Superior temporal gyrus (tissue), 1 donor: ENCODE measurements at regions not wholly inside any gene's neighbourhood (a gene's known extent, or its start where the extent isn't known, plus 50 kb on each side); places are given as distances from the start of the nearest gene placed in this dataset.

ENCODE experiments used
- DNase-seq: peaks from one replicate; pipeline ENCODE4 v3.0.0-alpha.2; 2016; ENCODE audit errors: extremely low spot score

DNA sequence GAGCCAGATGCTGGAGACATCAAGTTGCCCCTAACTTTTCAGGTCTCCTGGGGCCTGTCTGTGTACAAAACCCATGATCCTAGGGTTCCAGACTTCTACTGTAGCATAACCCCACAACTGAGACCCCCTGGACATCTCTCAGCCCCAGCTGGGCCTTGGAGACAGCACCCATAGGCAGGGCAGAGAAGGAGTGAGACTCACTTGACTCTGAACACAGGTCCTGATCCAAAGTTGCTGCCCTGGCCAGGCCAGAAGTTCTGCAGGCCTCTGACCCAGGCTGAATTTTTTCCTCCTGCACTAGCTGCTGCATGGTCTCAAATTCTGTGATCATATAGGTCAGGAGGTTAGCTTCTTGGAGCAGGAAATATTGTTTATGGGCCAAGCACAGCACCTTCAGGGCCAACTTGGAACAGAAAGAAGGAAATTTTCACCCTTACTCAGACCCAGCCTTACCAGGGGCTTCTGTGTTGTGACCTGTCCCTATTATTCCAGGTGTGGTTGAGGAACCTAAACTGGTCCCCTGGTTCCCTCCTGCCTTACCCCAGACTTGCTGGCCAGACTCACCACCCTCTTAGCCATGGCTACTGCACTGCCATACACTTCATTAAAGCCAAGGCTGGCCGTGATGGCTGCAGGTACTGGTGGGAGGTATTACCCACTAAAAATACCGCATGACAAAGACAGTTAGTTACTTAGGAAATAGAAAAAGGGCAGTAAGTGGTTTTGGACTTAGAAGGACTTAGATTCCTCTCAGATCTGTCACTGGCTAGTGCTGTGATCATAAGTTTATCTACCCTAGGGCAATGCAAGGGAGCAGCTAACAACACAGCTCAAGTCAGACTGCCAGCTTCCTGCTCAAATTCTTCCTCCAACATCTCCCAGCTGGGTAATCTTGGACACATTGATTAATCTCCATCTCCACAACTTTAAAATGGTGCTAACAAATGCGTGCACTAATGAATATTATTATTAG is 2180.1 kb downstream of the TP53TG3F start:
- no peak for DNase-seq

DNA sequence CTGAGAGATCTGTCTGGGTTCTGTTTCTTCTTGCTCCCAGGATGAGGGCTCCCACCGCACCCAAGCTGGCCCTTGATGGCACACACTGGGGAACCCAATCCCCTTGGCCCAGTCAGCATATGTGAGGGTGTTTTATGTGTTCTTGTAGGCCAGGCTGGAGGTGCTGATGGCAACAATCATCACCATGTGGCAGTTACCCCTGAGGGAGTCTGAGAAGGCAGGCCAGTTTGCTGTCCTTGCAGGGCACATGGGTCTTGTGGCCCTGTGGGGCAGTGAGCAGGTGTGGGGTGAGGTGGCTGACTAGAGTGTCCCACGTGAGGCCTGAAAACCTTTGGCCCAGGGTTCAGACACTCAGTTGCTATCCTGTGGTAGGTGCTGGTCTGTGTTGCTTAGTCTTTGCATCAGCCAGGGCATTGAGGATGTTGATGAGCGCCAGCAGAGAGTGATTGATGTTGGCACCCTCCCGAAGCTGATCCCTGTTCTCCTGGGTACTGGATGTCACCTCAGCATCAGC is 2183.0 kb downstream of the TP53TG3F start:
- DNase-seq = no peak

DNA sequence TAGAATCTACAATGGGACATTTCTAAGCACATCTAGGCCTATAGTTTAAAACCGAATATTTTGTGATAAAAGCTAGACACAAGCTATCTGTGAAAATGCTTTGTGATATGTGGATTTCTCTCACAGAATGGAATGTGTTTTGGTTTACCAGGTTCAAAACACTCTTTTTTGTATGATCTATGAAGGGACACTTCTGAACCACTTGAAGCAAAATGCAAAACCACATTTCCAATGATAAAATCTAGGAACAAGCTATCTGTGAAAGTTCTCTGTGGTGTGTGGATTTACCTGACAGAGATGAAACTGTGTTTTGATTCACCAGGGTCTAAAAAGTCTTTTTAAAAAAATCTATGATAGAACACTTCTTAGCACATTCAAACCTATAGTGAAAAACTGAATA is 2192.4 kb downstream of the TP53TG3F start:
- DNase-seq = no peak

DNA sequence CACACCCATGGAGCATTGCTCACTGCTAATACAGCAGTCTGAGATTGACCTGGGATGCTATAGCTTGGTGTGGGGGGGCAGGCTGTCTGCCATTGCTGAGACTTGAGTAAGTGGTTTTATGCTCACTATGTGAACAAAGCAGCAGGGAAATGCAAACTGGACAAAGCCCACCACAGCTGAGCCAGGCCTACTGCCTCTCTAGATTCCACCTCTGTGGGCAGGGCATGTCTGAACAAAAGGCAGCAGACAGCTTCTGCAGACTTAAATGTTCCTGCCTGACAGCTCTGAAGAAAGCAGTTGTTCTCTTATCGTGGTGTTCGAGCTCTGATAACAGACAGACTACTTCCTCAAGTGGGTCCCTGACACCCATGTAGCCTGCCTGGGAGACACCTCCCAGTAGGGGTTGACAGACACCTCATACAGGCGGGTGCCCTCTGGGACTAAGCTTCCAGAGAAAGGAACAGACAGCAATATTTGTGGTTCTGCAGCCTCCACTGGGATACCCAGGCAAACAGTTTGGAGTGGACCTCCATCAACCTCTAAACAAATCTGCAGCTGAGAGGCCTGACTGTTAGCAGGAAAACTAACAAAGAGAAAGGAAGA is 2204.8 kb downstream of the TP53TG3F start:
- no peak for DNase-seq

DNA sequence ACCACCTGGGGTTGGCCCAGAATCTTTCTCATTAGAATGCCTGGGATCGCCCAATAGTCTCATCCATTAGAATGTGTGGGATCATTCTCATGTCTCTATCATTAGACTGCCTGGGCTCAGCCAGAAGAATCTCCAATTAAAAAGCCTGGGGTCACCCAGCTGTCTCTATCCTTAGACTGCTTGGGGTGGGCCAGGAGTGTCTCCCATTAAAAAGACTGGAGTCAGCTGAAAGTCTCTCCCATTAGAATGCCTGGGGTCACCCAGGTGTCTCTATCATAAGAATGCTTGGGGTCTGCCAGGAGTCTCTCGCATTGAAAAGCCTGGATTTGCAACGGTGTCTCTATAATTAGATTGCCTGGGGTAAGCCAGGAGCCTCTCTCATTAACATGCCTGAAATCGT is 2225.7 kb downstream of the TP53TG3F start:
- DNase-seq = no peak

DNA sequence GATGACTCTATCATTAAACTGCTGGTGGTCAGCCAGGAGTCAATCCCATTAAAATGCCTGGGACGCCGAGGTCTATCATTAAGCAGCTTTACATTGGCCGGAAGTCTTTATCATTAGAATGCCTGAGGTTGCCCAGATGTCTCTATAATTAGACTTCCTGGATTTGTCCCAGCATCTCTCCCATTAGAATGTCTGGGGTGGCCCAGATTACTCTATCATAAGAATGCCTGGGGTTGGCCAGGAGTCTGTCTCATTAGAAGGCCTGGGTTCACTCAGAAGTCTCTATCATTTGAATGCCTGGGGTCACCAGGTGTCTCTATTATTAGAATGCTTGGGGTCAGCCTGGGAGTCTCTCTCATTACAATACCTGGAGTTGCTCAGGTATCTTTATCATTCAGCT is 2227.2 kb downstream of the TP53TG3F start:
- DNase-seq = no peak

DNA sequence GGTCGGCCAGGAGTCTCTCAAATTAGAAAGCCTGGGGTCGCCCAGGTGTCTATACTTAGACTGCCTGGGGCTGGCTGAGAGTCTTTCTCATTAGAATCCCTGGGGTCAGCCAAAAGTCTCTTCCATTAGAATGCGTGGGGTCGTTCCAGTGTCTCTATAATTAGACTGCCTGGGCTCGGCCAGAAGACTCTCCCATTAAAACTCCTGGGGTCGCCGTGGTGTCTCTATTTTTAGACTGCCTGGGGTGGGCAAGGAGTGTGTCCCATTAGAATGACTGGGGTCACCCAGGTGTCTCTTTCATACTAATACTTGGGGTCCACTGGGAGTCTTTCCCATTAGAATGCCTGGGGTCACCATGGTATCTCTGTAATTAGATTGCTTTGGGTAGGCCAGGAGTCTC is 2227.7 kb downstream of the TP53TG3F start:
- no peak for DNase-seq

DNA sequence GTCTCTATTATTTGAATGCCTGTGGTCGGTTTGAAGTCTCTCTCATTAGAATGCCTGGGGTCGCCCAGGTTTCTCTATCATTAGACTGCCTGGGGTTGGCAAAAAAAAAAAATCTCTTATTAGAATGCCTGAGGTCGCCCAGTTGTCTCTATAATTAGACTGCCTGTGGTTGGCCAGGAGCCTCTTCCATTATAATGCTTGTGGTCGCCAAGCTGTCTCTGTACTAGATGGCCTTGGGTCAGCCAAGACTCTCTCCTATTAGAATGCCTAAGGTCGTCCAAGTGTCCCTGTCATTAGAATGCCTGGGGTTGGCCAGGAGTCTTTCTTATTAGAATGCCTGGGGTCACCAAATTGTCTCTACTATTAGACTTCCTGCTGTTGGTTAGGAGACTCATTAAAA is 2228.4 kb downstream of the TP53TG3F start:
- DNase-seq = no peak

DNA sequence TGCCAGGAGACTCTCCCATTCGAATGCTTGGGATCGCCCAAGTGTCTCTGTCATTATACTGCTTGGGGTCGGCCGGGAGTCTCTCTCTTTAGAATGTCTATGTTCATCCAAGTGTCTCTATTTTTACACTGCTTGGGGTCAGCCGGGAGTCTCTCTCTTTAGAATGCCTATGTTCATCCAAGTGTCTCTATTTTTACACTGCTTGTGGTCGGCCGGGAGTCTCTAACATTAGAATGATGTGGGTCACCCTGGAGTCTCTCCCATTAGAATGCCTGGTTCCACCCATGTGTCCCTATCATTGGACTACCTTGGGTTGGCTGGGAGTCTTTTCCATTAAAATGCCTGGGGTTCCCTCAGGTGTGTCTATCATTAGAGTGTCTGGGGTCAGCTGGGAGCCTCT is 2230.4 kb downstream of the TP53TG3F start:
- DNase-seq = no peak

DNA sequence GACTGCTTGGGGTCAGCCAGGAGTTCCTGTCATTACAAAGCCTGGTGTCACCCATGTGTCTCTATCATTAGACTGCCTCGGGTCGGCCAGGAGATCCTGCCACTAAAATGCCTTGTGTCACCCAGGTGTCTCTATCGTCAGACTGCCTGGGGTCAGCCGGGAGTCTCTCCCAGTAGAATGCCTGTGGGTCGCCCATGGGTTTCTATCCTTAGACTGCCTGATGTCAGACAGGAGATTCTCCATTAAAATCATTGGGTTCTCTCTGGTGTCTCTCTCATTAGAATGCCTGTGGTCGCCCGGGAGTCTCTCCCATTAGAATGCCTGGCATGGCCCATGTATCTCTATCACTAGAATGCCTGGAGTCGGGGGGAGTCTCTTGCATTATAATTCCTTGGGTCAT is 2231.0 kb downstream of the TP53TG3F start:
- DNase-seq = no peak

DNA sequence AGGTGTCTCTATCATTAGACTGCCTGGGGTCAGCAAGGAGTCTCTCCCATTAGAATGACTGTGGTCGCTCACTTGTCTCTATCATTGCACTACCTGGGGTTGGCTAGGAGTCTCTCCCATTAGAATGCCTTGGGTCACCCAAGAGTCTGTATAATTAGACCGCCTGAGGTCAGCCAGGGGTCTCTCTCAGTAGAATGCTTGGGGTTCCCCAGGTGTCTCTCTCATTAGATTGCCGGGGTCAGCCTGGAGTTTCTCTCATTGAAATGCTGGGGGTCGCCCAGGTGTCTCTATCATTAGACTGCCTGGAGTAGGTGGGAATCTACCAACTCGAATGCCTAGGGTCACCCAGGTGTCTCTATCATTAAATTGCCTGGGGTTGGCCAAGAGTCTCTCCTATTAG is 2231.6 kb downstream of the TP53TG3F start:
- DNase-seq = no peak

DNA sequence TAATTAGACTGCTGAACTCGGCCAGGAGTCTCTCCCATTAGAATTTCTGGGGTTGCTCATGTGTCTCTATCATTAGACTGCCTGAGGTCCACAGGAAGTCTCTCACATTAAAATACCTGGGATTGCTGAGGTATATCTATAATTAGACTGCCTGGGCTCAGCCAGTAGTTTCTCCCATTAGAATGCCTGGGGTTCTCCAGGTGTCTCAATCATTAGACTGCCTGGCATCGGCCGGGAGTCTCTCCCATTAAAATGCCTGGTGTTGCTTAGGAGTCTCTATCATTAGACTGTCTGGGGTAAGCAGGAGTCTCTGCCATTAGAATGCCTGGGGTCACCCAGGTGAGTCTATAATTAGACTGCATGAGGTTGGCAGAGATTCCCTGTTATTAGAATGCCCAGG is 2233.4 kb downstream of the TP53TG3F start:
- DNase-seq = no peak

DNA sequence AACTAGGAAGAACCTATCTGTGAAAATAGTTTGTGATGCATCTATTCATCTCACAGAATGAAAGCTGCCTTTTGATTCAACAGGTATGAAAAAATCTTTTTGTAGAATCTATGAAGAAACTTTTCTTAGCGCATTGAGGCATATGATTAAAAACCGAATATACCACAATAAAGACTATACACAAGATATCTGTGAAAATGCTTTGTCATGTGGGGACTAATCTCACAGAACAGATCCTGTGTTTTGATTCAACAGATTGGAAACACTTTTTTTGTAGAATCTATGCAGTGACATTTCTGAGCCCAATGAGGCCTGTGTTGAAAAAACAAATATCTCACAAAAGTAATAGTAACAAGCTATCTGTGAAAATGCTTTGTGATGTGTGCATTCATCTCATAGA is 2247.5 kb downstream of the TP53TG3F start:
- no peak for DNase-seq

DNA sequence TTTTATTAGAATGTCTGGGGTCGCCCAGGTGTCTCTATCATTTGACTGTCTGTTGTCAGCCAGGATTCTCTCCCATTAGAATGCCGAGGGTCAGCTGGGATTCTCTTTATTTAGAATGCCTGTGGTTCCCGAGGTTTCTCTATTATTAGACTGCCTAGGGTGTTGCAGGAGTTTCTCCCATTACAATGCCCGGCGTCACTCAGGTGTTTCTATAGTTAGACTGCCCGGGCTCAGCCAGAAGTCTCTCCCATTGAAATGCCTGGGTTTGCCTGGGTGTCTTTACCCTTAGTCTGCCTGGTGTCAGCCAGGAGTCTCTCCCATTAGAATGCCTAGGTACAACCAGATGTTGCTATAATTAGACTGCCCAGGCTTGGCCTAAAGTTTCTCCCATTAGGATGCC is 2252.0 kb downstream of the TP53TG3F start:
- no peak for DNase-seq

DNA sequence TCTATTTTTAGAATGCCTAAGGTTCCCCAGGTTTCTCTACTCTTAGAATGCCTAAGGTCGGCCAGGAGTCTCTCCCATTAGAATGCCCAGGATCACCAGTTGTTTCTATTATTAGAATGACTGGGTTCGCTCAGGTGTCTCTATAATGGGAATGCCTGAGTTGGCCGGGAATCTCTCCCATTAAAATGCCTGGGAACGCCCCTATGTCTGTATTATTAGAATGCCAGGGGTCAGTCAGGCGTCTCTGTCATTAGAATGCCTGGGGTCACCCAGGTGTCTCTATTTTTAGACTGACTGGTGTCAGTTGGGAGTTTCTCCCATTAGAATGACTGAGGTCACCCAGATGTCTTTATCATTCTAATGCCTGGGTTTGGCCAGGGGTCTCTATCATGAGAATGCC is 2252.5 kb downstream of the TP53TG3F start:
- DNase-seq = no peak

DNA sequence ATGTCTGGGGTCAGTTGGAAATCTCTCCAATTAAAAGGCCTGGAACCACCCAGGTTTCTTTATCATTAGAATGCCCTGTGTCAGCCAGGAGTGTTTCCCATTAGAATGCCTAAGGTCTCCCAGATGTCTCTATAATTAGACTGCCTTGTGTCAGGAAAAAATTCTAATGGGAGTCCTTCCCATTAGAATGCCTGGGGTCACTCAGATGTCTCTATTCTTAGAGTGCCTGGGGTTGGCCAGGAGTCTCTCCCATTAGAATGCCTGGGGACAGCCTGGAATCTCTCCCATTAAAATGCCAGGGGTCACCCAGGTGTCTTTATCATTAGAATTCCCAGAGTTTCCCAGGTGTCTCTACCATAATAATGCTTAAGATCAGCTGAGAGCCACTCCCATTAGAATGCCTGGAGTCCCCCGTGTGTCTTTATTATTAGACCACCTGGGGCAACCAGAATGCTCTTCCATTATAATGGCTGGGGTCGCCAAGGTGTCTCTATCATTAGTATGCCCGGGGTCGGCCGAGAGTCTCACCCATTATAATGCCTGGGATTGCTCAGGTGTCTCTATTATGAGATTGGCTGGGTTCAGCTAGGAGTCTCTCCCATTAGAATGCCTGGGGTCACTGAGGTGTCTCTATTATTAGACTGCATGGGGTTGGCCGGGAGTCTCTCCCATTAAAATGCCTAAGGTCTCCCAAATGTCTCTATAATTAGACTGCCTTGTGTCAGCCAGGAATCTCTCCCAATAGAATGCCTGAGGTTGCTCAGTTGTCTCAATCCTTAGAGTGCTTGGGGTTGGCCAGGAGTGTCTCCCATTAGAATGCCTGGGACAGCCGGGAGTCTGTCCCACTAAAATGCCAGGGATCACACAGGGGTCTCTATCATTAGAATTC is 2254.6 kb downstream of the TP53TG3F start:
- no peak for DNase-seq

DNA sequence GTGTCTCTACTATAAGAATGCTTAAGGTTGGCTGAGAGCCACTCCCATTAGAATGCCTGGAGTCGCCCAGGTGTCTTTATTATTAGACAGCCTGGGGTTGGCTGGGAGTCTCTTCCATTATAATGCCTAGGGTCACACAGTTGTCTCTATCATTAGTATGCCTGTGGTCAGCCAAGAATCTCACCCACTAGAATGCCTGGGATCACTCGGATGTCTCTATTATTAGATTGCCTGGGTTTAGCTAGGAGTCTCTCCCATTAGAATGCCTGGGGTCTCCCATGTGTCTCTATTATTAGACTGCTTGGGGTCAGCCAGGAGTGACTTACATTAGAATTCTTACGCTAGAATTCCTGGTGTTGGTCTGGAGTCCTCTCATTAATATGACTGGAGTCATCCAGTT is 2255.3 kb downstream of the TP53TG3F start:
- no peak for DNase-seq

DNA sequence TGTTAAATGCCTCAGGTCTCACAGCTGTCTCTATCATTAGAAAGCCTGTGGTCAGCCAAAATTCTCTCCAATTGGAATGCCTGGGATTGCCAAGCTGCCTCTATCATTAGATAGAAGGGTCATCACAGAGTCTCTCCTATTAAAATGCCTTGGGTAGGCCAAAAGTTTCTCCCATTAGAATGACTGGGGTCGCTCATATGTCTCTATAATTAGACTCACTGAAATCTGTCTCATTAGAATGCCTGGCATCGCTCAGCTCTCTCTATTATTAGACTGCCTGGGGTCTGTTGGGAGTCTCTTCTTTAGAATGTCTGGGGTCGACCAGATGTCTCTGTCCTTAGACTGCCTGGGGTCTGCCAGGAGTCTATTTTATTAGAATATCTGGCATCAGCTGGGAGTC is 2265.1 kb downstream of the TP53TG3F start:
- no peak for DNase-seq

DNA sequence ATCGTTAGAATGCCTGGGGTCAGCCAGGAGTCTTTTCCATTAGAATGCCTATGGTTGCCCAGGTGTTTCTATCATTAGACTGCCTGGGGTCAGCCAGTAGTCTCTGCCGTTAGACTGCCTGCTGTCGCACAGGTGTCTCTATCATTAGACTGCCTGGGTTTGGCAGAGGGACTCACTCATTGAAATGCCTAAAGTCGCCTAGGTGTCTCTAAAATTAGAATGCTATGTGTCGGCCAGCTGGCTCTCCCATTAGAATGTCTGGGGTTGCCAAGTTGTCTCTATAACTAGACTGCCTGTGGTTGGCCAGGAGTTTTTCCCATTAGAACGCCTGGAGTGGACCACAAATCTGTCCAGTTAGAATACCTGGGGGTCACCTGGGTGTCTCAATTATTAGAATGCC is 2266.5 kb downstream of the TP53TG3F start:
- DNase-seq = no peak

DNA sequence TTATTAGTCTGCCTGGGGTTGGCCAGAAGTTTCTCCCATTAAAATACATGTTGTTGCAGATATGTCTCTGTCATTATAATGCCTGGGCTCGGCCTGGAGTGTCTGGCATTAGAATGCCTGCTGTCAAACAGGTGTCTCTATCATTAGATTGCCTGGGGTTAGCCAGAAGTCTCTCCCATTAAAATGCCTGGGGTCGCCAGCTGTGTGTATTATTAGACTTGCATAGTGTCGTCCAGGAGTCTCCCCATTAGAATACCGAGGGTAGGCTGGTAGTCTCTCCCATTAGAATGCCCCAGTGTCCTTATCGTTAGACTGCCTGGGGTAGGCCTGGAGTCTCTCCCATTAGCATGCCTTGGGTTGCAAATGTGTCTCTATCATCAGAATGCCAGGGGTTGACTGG is 2270.8 kb downstream of the TP53TG3F start:
- DNase-seq = no peak

DNA sequence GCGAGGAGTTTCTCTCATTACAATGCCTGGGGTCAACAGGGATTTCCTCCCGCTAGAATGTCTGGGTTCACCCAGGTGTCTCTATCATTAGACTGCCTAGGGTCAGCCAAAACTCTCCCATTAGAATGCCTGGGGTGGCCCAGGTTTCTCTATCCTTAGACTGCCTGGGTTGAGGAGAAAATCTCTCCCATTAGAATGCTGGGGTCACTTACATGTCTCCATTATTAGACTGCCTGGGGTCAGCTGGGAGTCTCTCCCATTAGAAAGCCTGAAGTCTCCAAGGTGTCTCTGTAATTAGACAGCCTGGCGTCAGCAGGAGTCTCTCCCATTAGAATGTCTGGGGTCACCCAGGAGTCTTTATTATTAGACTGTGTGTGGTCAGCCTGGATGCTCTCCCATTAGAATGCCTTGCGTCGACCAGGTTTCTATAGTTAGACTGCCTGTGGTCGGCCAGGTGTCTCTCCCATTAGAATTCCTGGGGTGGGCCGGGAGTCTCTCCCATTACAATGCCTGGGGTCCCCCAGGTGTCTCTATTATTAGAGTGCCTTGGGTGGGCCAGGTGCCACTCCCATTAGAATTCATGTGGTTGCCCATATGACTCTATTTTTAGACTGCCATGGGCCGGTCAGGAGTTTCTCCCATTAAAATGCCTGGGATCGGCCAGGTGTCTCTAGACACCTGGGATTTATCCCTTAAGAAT is 2272.1 kb downstream of the TP53TG3F start:
- no peak for DNase-seq
